Hepatocyte (in vitro differentiated cells): ENCODE measurements at regions not wholly inside any gene's neighbourhood (a gene's known extent, or its start where the extent isn't known, plus 50 kb on each side); places are given as distances from the start of the nearest gene placed in this dataset.

Experiments
- DNase-seq: peaks from one replicate; pipeline ENCODE4 v3.0.0-alpha.2; 2016; ENCODE audit warnings: low spot score
- H2AFZ ChIP-seq: fragments of 200-600 bp; sonication (generic); 2 replicates; pipeline ENCODE4 v1.6.0; 2016; ENCODE audit warnings: antibody characterized with exemption, mild to moderate bottlenecking
- H3K27ac ChIP-seq: fragments of 200-600 bp; sonication (generic); 2 replicates; pipeline ENCODE4 v1.5.1; 2016; ENCODE audit warnings: mild to moderate bottlenecking
- H3K27me3 ChIP-seq: fragments of 200-600 bp; sonication (generic); 2 replicates; pipeline ENCODE4 v1.6.1; 2016
- H3K36me3 ChIP-seq: fragments of 200-600 bp; sonication (generic); replicated peaks from 2 replicates; pipeline ENCODE4 v1.5.1; 2016; ENCODE audit warnings: low read depth; ENCODE audit not compliant: insufficient read depth
- H3K4me1 ChIP-seq: fragments of 200-600 bp; sonication (generic); 2 replicates; pipeline ENCODE4 v1.5.1; 2016; ENCODE audit warnings: mild to moderate bottlenecking, moderate library complexity; ENCODE audit not compliant: insufficient read depth
- H3K4me2 ChIP-seq: fragments of 200-600 bp; sonication (generic); 2 replicates; pipeline ENCODE4 v1.6.0; 2016
- H3K4me3 ChIP-seq: fragments of 200-600 bp; sonication (generic); 2 replicates; pipeline ENCODE4 v1.5.1; 2016; ENCODE audit warnings: mild to moderate bottlenecking
- H3K79me2 ChIP-seq: fragments of 200-600 bp; sonication (generic); 2 replicates; pipeline ENCODE4 v1.6.0; 2017; ENCODE audit warnings: mild to moderate bottlenecking
- H3K9me2 ChIP-seq: fragments of 200-600 bp; sonication (generic); replicated peaks from 2 replicates; pipeline ENCODE4 v1.6.0; 2017; ENCODE audit warnings: mild to moderate bottlenecking; ENCODE audit not compliant: insufficient read depth
- H3K9me3 ChIP-seq: fragments of 200-600 bp; sonication (generic); 2 replicates; pipeline ENCODE4 v1.5.1; 2016; ENCODE audit warnings: low read depth, mild to moderate bottlenecking
- H4K20me1 ChIP-seq: fragments of 200-600 bp; sonication (generic); 2 replicates; pipeline ENCODE4 v1.6.0; 2016; ENCODE audit warnings: mild to moderate bottlenecking; ENCODE audit not compliant: insufficient read depth, poor library complexity, severe bottlenecking
- EZH2 ChIP-seq: fragments of 200-600 bp; sonication (generic); IDR thresholded peaks from 2 replicates; pipeline ENCODE4 v1.6.1; 2016; ENCODE audit warnings: antibody characterized with exemption, mild to moderate bottlenecking, borderline replicate concordance
- EZH2phosphoT487 ChIP-seq: fragments of 200-600 bp; sonication (generic); IDR thresholded peaks from one replicate; pipeline ENCODE4 v1.6.1; 2018; ENCODE audit warnings: antibody characterized with exemption, mild to moderate bottlenecking, low read depth, moderate library complexity; ENCODE audit not compliant: unreplicated experiment, severe bottlenecking
- WGBS: methylation state at CpG from one replicate; pipeline ENCODE4 v1.1.6; 2016; ENCODE audit warnings: low lambda C conversion rate; ENCODE audit errors: missing lambda C conversion rate; 5-methylcytosine and 5-hydroxymethylcytosine counted together
- TF ChIP-seq, protein P1 (sequence below): fragments of 200-600 bp; sonication (generic); IDR thresholded peaks from 2 replicates; pipeline ENCODE4 v1.5.1; 2016; ENCODE audit warnings: antibody characterized with exemption, mild to moderate bottlenecking; ENCODE audit not compliant: poor library complexity

DNA sequence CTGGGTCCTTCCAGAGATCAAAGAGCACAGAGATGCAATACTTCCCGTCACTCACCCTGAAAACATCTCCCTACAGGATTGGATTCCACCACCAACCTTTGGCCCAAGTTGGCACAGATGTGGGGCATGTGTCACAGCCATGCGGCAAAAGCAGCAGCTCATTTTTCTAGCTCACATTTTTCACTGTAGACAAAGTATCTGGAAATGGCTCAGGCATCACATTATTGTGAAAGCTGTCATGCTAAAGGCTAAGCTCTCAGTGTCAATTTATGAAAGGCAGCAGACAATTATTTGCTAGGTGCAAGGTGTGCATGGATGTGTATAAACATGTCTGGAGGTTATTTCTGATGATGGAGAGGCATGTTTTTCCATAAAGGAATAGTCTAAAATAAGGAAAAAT lies 213.3 kb upstream of the PRNP start:
- no peaks in the 10 kb centered on the region for H4K20me1 ChIP-seq
- no peaks in the 10 kb centered on the region for H3K27me3 ChIP-seq
- H3K4me1 ChIP-seq, result no peaks in the 10 kb centered on the region
- no peaks in the 10 kb centered on the region for H3K9me3 ChIP-seq
- no peaks in the 10 kb centered on the region for H3K79me2 ChIP-seq
- H3K4me2 ChIP-seq, result no peak overlapping the region
- no peak for TF ChIP-seq EZH2phosphoT487
- TF ChIP-seq EZH2, result no peak
- TF ChIP-seq, protein P1, sequence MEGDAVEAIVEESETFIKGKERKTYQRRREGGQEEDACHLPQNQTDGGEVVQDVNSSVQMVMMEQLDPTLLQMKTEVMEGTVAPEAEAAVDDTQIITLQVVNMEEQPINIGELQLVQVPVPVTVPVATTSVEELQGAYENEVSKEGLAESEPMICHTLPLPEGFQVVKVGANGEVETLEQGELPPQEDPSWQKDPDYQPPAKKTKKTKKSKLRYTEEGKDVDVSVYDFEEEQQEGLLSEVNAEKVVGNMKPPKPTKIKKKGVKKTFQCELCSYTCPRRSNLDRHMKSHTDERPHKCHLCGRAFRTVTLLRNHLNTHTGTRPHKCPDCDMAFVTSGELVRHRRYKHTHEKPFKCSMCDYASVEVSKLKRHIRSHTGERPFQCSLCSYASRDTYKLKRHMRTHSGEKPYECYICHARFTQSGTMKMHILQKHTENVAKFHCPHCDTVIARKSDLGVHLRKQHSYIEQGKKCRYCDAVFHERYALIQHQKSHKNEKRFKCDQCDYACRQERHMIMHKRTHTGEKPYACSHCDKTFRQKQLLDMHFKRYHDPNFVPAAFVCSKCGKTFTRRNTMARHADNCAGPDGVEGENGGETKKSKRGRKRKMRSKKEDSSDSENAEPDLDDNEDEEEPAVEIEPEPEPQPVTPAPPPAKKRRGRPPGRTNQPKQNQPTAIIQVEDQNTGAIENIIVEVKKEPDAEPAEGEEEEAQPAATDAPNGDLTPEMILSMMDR, result no peak
- no peak overlapping the region for H3K4me3 ChIP-seq
- H3K36me3 ChIP-seq, result no peaks in the 10 kb centered on the region
- WGBS, result 93% methylated on average over 2 of the region's 2 CpGs
- H2AFZ ChIP-seq, result no peak overlapping the region
- no peaks in the 10 kb centered on the region for H3K9me2 ChIP-seq
- no peak for DNase-seq
- no peak overlapping the region for H3K27ac ChIP-seq

DNA sequence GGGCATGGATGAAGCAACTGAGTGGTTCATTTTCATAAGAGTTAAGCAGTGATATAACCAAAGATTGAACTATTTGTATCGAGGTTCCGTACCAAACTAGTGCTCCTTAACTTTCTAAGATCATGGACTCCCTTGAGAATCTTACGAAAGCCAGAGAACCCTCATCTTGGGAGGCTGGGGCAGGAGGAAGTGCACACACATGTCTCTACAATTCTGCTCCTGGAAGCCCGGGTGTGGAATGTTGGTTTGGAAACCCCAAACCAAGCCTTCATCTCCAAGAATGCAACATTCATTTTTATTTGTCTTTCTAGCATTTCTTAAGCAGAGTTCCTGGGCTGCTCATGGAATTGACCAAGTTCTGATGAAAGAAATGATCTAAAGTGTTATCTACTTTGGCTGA lies 215.0 kb upstream of the PRNP start:
- Histone ChIP-seq H4K20me1 (no peaks in the 10 kb centered on the region), H3K9me2 (no peaks in the 10 kb centered on the region), H3K4me2 (no peak overlapping the region), H3K79me2 (no peaks in the 10 kb centered on the region), H3K4me3 (no peak overlapping the region), H2AFZ (no peak overlapping the region), H3K36me3 (no peaks in the 10 kb centered on the region), H3K4me1 (no peaks in the 10 kb centered on the region), H3K27ac (no peak overlapping the region), H3K9me3 (no peaks in the 10 kb centered on the region), H3K27me3 (no peaks in the 10 kb centered on the region)
- no peak for DNase-seq
- no peak for TF ChIP-seq EZH2
- TF ChIP-seq, protein P1, result no peak
- TF ChIP-seq EZH2phosphoT487, result no peak
- WGBS, result 94% methylated on average over 4 of the region's 4 CpGs

DNA sequence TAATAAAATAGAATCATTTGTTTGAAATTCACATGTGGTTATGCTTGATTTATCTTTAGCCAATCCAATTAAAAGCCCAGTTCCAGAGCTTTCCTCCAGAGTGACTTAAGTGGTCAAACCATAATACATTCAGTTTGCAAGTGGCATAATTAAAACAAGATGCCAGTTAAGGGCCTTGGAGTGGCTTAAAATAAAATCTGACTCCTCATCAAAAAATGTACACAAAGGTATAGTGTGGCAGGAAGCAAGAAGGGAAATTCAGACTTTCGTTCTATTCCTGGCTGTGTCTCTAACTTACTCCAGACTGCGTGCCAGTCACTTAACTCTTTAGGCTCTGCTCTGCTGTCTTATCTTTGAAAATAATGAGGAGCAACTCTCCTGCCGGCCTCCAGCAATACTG lies 215.9 kb upstream of the PRNP start:
- Histone ChIP-seq H2AFZ (no peak overlapping the region), H3K79me2 (no peaks in the 10 kb centered on the region), H3K4me2 (no peak overlapping the region), H3K9me2 (no peaks in the 10 kb centered on the region), H4K20me1 (no peaks in the 10 kb centered on the region), H3K9me3 (no peaks in the 10 kb centered on the region), H3K36me3 (no peaks in the 10 kb centered on the region), H3K27me3 (no peaks in the 10 kb centered on the region), H3K4me1 (no peaks in the 10 kb centered on the region), H3K4me3 (no peak overlapping the region), H3K27ac (peak overlapping the region; percentile 24)
- DNase-seq, result peak; percentile 16
- TF ChIP-seq EZH2 (no peak), EZH2phosphoT487 (no peak)
- TF ChIP-seq, protein P1, result no peak
- 36% methylated on average over 3 of the region's 3 CpGs for WGBS

DNA sequence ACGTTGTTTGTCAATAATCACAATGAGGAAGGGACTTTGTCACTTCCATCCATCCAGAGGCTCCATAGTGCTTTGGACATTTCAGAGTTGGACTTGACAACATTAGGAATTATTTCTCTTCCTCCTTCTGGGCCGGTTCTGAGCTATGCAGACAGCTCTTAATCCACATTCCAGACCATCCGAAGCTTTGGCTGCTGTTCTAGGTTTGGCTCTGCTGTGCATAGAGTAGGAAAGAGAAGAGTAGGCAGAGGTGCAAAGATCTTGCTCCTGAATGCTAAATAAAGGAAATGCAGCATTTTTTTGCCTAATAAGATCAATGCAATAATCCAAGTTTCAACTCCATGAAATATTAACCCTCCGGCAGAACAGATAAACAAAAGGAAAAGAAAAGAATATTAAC lies 216.3 kb upstream of the PRNP start:
- no peaks in the 10 kb centered on the region for H3K9me2 ChIP-seq
- no peak overlapping the region for H3K4me2 ChIP-seq
- H3K4me3 ChIP-seq, result no peak overlapping the region
- no peaks in the 10 kb centered on the region for H3K79me2 ChIP-seq
- H3K27ac ChIP-seq, result peak overlapping the region; percentile 24
- 51% methylated on average over 4 of the region's 4 CpGs for WGBS
- no peaks in the 10 kb centered on the region for H3K9me3 ChIP-seq
- no peaks in the 10 kb centered on the region for H3K27me3 ChIP-seq
- H4K20me1 ChIP-seq, result no peaks in the 10 kb centered on the region
- no peak for DNase-seq
- no peak overlapping the region for H2AFZ ChIP-seq
- no peak for TF ChIP-seq EZH2phosphoT487
- TF ChIP-seq EZH2, result no peak
- TF ChIP-seq, protein P1, result no peak
- no peaks in the 10 kb centered on the region for H3K36me3 ChIP-seq
- no peaks in the 10 kb centered on the region for H3K4me1 ChIP-seq
